H9 (cell line): ENCODE measurements at regions not wholly inside any gene's neighbourhood (a gene's known extent, or its start where the extent isn't known, plus 50 kb on each side); places are given as distances from the start of the nearest gene placed in this dataset.
A peak's percentile ranks its signal among the peaks of the same experiment; 100 is the strongest.

Experiments
- DNase-seq: peaks from one replicate; pipeline ENCODE4 v3.0.0-alpha.2; 2017
- H2AFZ ChIP-seq: one replicate; pipeline ENCODE4 v1.6.1; 2013; ENCODE audit warnings: mild to moderate bottlenecking, low read length, control low read depth, moderate library complexity
- H2AK5ac ChIP-seq: 2 replicates; pipeline ENCODE4 v1.6.1; 2013; ENCODE audit warnings: low read length, control low read depth, mixed read lengths; ENCODE audit not compliant: insufficient read length
- H2BK120ac ChIP-seq: one replicate; pipeline ENCODE4 v1.6.1; 2013; ENCODE audit warnings: low read depth, mild to moderate bottlenecking, low read length, control low read depth, inconsistent platforms; ENCODE audit not compliant: poor library complexity, severe bottlenecking
- H2BK12ac ChIP-seq: 2 replicates; pipeline ENCODE4 v1.6.1; 2013; ENCODE audit warnings: low read length, control low read depth, mixed read lengths, low read depth; ENCODE audit not compliant: insufficient read length
- H2BK15ac ChIP-seq: 2 replicates; pipeline ENCODE4 v1.6.1; 2013; ENCODE audit warnings: low read depth, low read length, control low read depth
- H2BK20ac ChIP-seq: one replicate; pipeline ENCODE4 v1.6.1; 2013; ENCODE audit warnings: low read depth, mild to moderate bottlenecking, low read length, control low read depth, inconsistent platforms; ENCODE audit not compliant: poor library complexity, severe bottlenecking
- H2BK5ac ChIP-seq: 2 replicates; pipeline ENCODE4 v1.6.1; 2013; ENCODE audit warnings: low read length, control low read depth, mixed read lengths; ENCODE audit not compliant: insufficient read length
- H3K14ac ChIP-seq: 2 replicates; pipeline ENCODE4 v1.6.1; 2013; ENCODE audit warnings: low read length, control low read depth; ENCODE audit not compliant: insufficient read depth
- H3K18ac ChIP-seq: 2 replicates; pipeline ENCODE4 v1.6.1; 2013; ENCODE audit warnings: low read depth, mild to moderate bottlenecking, mixed read lengths, low read length, control low read depth; ENCODE audit not compliant: insufficient read length
- H3K23ac ChIP-seq: 2 replicates; pipeline ENCODE4 v1.6.1; 2013; ENCODE audit warnings: low read length, control low read depth, mixed read lengths, low read depth; ENCODE audit not compliant: insufficient read length
- H3K23me2 ChIP-seq: 2 replicates; pipeline ENCODE4 v1.6.1; 2013; ENCODE audit warnings: low read depth, mild to moderate bottlenecking, mixed read lengths, low read length, control low read depth; ENCODE audit not compliant: insufficient read length, poor library complexity, severe bottlenecking
- H3K27ac ChIP-seq: 2 replicates; pipeline ENCODE4 v1.5.1; 2013; ENCODE audit warnings: low read length, control low read depth, mixed read lengths, low read depth; ENCODE audit not compliant: insufficient read length
- H3K27me3 ChIP-seq: 2 replicates; pipeline ENCODE4 v1.6.1; 2013; ENCODE audit warnings: low read length, control low read depth, inconsistent platforms; ENCODE audit not compliant: insufficient read depth
- H3K4ac ChIP-seq: 2 replicates; pipeline ENCODE4 v1.6.1; 2013; ENCODE audit warnings: low read depth, mild to moderate bottlenecking, control low read depth, inconsistent platforms, low read length, moderate library complexity
- H3K4me1 ChIP-seq: 2 replicates; pipeline ENCODE4 v1.6.1; 2013; ENCODE audit warnings: low read length, control low read depth, inconsistent platforms; ENCODE audit not compliant: insufficient read depth
- H3K4me2 ChIP-seq: 2 replicates; pipeline ENCODE4 v1.6.1; 2013; ENCODE audit warnings: low read length, control low read depth, mixed read lengths; ENCODE audit not compliant: insufficient read length, insufficient read depth
- H3K56ac ChIP-seq: 2 replicates; pipeline ENCODE4 v1.6.1; 2013; ENCODE audit warnings: low read depth, mild to moderate bottlenecking, mixed read lengths, low read length, control low read depth; ENCODE audit not compliant: insufficient read length
- H3K79me1 ChIP-seq: 2 replicates; pipeline ENCODE4 v1.6.1; 2013; ENCODE audit warnings: low read depth, mild to moderate bottlenecking, moderate library complexity, low read length, control low read depth, inconsistent platforms; ENCODE audit not compliant: insufficient read depth, poor library complexity, severe bottlenecking
- H3K79me2 ChIP-seq: 2 replicates; pipeline ENCODE4 v1.6.1; 2013; ENCODE audit warnings: low read length, control low read depth, inconsistent platforms; ENCODE audit not compliant: insufficient read depth
- H3K9ac ChIP-seq: 2 replicates; pipeline ENCODE4 v1.6.1; 2013; ENCODE audit warnings: low read length, control low read depth, mixed read lengths; ENCODE audit not compliant: insufficient read length; ENCODE audit errors: extremely low read depth
- H3K9me3 ChIP-seq: one replicate; pipeline ENCODE4 v1.6.1; 2013; ENCODE audit warnings: low read depth, low read length, inconsistent platforms; ENCODE audit not compliant: control insufficient read depth
- H3T11ph ChIP-seq: one replicate; pipeline ENCODE4 v1.6.1; 2013; ENCODE audit warnings: mild to moderate bottlenecking, low read length, control low read depth, inconsistent platforms
- H4K20me1 ChIP-seq: one replicate; pipeline ENCODE4 v1.6.1; 2013; ENCODE audit not compliant: control insufficient read depth, insufficient read length, insufficient read depth
- H4K5ac ChIP-seq: 2 replicates; pipeline ENCODE4 v1.6.1; 2013; ENCODE audit warnings: low read depth, mild to moderate bottlenecking, mixed read lengths, low read length, control low read depth; ENCODE audit not compliant: insufficient read length
- H4K8ac ChIP-seq: replicated peaks from 2 replicates; pipeline ENCODE4 v1.6.1; 2013; ENCODE audit warnings: low read length, control low read depth, mixed read lengths, low read depth; ENCODE audit not compliant: insufficient read length
- H4K91ac ChIP-seq: 2 replicates; pipeline ENCODE4 v1.6.1; 2013; ENCODE audit warnings: low read depth, mild to moderate bottlenecking, moderate library complexity, mixed read lengths, low read length, control low read depth; ENCODE audit not compliant: insufficient read length
- H3K27ac Mint-ChIP-seq, 3 experiments: 2 replicates in 2 of 3; 3 replicates in 1 of 3; pipeline ENCODE4 v1.8.0; 2020 to 2021; ENCODE audit warnings: mixed read lengths in 3 of 3, mild to moderate bottlenecking in 1 of 3, moderate library complexity in 1 of 3
- H3K27me3 Mint-ChIP-seq: 2 replicates; pipeline ENCODE4 v1.8.0; 2021; ENCODE audit warnings: low read depth, mild to moderate bottlenecking, moderate library complexity, mixed read lengths
- H3K36me3 Mint-ChIP-seq, 3 experiments: 2 replicates in 2 of 3; 3 replicates in 1 of 3; pipeline ENCODE4 v1.8.0; 2020 to 2021; ENCODE audit warnings: low read depth in 3 of 3, mixed read lengths in 3 of 3; ENCODE audit not compliant: insufficient read depth in 1 of 3
- H3K4me1 Mint-ChIP-seq, 2 experiments: 2 replicates each; pipeline ENCODE4 v1.8.0; 2020; ENCODE audit warnings: mixed read lengths in 2 of 2
- H3K4me3 Mint-ChIP-seq, 2 experiments: 2 replicates in 1 of 2; 3 replicates in 1 of 2; pipeline ENCODE4 v1.8.0; 2020 to 2021; ENCODE audit warnings: mild to moderate bottlenecking in 2 of 2, mixed read lengths in 2 of 2, moderate library complexity in 1 of 2
- H3K9me3 Mint-ChIP-seq, 2 experiments: 2 replicates in 1 of 2; 3 replicates in 1 of 2; pipeline ENCODE4 v1.8.0; 2020; ENCODE audit warnings: mild to moderate bottlenecking in 2 of 2, mixed read lengths in 2 of 2, moderate library complexity in 1 of 2
- CTCF ChIP-seq: fragments of 200-600 bp; sonication (generic); conservative IDR thresholded peaks from 3 replicates; pipeline ENCODE4 v1.8.0; 2021; ENCODE audit warnings: antibody characterized with exemption, mild to moderate bottlenecking

DNA sequence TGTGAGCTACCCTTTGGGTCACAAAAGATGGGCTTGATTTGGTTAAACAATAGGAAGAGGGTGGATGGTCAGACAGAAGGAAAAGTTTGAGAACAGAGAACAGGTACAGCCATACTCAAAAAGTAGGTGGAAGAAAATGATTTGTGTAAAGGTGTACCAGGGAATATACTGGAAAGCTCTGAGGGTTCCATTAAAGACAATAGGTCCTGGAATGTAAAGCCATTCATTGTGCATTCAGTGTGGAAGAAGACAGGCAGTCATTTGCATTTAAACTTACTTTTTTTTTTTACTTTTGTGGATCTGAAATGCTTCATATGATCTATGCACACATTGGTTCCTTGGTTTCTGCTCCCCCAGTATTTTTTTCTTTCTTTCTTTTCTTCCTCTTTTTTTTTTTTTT lies 581.4 kb upstream of the PIK3C3 start:
- Histone ChIP-seq H3K4ac (no peak overlapping the region), H4K5ac (no peak overlapping the region), H3K79me2 (no peaks in the 10 kb centered on the region), H2BK5ac (no peak overlapping the region), H2BK15ac (no peak overlapping the region), H2AK5ac (no peak overlapping the region), H3K9me3 (no peaks in the 10 kb centered on the region), H3K18ac (no peak overlapping the region), H2BK120ac (no peak overlapping the region), H3K27ac (no peak overlapping the region), H3K56ac (no peak overlapping the region), H3K23me2 (no peaks in the 10 kb centered on the region), H2BK12ac (no peak overlapping the region), H4K91ac (no peak overlapping the region), H3K79me1 (no peaks in the 10 kb centered on the region), H3K27me3 (no peaks in the 10 kb centered on the region), H3K4me1 (no peaks in the 10 kb centered on the region; the same call in 1 of the 2 replicates), H2AFZ (no peak overlapping the region), H3K14ac (no peak overlapping the region), H2BK20ac (no peak overlapping the region), H3K23ac (no peak overlapping the region), H3T11ph (no peak overlapping the region), H3K9ac (no peak overlapping the region), H4K8ac (no peak overlapping the region), H4K20me1 (no peaks in the 10 kb centered on the region), H3K4me2 (no peak overlapping the region)
- no peak for DNase-seq
- Mint-ChIP-seq H3K4me3 (no peak overlapping the region), H3K36me3 (no peaks in the 10 kb centered on the region; a peak in 3 of 7 replicates), H3K4me1 (peaks cover 26 to 47% of the 10 kb centered on the region in 2 experiments), H3K27ac (peak overlapping the region in 2 of 3 experiments; percentile 8 to 80; a peak in 3 of 7 replicates), H3K9me3 (no peaks in the 10 kb centered on the region; a peak in 1 of 5 replicates), H3K27me3 (no peaks in the 10 kb centered on the region)
- no peak for TF ChIP-seq CTCF
